GM19023 (cell line): ENCODE measurements at regions not wholly inside any gene's neighbourhood (a gene's known extent, or its start where the extent isn't known, plus 50 kb on each side); places are given as distances from the start of the nearest gene placed in this dataset.

Source experiments
- ATAC-seq: cut with Tn5 transposase; IDR thresholded peaks from one replicate; pipeline ENCODE4 v1.9.1; 2021; ENCODE audit warnings: mild to moderate bottlenecking, moderate library complexity; ENCODE audit not compliant: unreplicated experiment

GRCh38 chr4:81828991-81829390, 357.3 kb upstream of the RASGEF1B start:
- no peak for ATAC-seq

DNA sequence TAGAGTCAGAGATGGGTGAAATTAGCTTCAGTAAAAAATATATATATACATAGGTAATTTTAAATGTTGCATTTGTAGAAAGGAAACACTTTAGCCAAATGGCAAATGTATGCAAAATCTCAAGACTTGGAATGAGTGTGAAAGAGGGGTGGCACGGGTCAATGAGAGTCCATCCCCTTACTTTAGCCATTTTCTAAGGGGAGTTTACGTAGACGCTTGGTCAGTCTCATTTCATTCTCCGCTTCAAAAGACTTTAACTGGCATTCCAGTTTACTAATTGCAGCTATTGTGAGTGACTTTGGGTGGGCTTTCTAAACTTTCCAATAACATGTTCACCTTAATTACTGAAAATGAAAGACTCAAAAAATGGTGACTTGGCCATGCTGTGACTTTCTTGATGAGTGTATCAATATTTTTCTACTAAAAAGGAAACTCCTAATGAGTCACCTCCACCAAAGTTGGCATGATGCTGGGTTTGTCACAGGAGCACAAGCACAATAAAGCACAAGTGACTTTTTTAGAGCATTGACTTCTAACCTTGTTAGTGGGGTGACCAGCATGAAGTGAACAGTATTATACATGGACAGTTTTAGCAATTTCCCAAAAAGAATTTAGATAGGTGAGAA, 356.0 kb upstream of the RASGEF1B start:
- peak; percentile 78 for ATAC-seq

- no peak for ATAC-seq
Measured at GRCh38 chr4:81826817-81827424, 355.2 kb upstream of the RASGEF1B start.

DNA sequence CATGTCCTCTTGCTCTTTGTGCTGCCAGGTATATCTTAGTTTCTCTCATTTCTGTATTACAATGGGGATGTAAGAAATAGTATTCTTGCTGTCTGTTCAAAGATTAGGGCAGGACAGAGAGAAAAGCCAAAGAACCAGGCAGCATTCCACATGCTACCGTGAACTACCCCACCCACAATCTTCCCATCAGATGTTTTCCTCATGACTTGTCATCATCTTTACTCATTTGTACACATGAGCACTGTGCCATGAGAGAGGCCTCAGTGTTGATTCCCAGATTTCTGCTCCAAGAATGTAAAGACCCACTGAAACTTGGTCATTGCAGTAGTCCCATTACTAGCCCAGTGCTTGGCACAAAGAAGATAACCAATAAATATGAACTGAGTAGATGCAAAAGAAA, 354.6 kb upstream of the RASGEF1B start:
- no peak for ATAC-seq

DNA sequence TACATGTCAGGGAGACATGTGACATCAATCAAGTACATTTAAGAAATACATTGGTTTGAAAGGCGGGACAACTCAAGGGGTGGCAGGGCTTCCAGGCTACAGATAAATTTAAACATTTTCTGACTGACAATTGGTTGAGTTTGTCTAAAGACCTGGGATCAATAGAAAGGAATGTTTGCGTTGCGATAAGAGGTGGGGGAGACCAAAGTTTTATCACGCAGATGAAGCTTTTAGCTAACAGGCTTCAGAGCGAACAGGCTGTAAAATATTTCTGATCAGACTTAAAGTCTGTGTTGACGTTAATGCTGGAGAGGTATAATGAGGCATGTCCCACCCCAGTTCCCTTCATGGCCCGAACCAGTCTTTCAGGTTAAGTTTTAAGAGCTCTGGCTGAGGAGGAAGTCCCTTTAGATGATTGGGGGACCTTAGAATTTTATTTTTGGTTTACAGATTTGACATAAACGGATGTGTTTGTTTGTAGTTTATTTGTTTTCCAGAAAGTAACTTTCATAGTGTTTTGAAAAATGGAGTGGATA, 346.7 kb upstream of the RASGEF1B start:
- ATAC-seq = no peak

DNA sequence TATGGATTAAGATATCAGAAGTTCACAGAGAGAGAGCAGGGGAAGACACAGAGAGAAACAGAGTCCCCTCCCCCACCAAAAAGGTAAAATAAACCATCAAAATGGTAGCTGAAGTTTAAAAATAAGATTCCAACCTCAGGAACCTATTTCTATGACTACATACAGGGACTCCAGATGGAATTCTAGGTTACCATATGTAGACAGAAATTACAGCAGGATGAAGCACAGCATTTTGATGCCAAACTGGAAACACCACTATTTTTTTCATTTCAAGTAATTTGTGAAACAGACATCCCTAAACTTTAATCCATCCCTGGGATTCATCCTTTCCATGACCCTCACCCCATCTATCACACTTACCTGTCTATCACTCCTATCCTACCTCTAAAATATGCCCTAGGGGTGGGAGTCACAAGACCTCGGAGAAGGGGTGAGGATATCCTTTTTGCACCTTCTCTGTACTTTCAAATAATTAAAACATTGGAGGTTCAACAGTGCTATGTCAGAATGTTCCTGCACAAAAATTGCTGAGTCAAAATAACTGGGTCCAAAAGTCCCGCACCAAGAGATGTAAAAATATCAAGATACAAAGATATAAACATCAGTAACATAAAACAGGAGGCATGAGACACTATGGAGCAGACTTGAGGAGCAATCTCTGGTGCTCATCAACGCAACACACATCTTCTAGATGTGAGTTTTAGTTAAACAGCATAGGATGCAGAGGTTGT, 344.5 kb upstream of the RASGEF1B start:
- ATAC-seq = no peak

DNA sequence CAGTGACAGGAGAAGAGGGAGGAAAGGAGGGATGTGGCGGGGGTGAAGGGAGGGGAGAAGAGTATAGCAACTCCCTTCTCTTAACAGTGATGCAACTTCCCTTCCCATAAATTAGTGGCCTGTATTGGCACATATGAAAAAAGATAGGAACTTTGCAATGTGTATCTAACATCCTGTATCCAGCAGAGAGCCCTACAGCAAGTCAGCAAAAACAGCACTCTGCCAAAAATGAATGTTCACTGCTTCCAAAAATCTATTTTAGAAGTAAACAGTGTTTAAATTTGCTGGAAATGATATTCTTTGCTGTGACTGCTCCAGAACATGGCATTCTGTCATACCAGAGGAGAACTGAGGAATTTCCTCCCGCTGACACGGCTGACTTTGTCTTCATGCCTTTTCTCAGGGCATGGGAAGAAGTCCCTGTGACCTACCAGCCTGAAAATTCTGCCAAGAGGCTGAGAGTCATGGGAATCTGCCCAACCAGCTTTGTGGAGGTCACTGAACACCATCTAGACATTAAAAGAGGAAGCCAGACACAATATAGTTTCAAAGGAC, 343.4 kb upstream of the RASGEF1B start:
- ATAC-seq = no peak

- ATAC-seq = no peak
Measured at GRCh38 chr4:81811562-81812293, 340.0 kb upstream of the RASGEF1B start.

GRCh38 chr4:81808011-81808672, 336.4 kb upstream of the RASGEF1B start:
- ATAC-seq = no peak

GRCh38 chr4:81807386-81807785, 335.7 kb upstream of the RASGEF1B start:
- ATAC-seq = no peak

- no peak for ATAC-seq
Measured at GRCh38 chr4:81806485-81806884, 334.8 kb upstream of the RASGEF1B start.

DNA sequence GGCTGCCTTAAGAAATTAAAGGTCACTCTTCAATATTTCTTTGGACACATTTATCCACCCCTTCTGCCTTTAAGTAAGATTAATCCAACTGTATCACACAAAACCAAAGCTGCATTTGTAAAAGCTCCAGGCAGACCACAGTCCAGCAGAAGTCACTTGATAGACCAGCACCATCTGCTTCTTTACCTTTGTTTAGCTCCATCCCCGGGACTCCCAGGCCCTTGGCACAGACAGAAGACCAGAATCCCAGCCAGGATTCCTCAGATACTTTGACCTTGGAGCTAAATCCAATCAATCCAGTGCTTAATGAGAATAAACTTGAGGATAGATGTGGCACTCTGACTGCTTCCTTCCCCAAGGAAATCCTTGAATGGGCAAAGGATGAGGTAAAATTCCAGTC, 333.1 kb upstream of the RASGEF1B start:
- no peak for ATAC-seq

- ATAC-seq = no peak
Measured at GRCh38 chr4:81802285-81802846, 330.7 kb upstream of the RASGEF1B start.

- ATAC-seq = no peak
Measured at GRCh38 chr4:81799371-81799770, 327.7 kb upstream of the RASGEF1B start.

GRCh38 chr4:81796790-81797528, 325.3 kb upstream of the RASGEF1B start:
- no peak for ATAC-seq

DNA sequence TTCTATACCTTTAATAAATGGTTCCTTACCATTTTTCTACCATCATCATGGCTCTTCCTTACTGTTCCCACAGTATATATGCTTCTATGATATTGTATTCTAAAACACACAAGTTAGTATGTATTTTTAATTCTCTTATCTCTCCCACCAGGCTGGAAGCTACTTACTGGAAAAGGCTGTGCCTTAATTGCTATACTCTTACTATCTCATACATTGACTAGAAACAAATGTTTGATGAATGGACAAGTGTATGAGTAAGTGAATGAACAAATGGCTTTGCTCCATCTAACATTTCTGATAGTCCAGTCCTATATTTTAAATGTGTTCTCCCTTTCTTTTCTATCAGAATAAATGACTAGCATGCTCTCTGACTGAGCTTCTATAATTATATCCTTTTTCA, 320.8 kb upstream of the RASGEF1B start:
- ATAC-seq = no peak

GRCh38 chr4:81790477-81790876, 318.8 kb upstream of the RASGEF1B start:
- no peak for ATAC-seq

DNA sequence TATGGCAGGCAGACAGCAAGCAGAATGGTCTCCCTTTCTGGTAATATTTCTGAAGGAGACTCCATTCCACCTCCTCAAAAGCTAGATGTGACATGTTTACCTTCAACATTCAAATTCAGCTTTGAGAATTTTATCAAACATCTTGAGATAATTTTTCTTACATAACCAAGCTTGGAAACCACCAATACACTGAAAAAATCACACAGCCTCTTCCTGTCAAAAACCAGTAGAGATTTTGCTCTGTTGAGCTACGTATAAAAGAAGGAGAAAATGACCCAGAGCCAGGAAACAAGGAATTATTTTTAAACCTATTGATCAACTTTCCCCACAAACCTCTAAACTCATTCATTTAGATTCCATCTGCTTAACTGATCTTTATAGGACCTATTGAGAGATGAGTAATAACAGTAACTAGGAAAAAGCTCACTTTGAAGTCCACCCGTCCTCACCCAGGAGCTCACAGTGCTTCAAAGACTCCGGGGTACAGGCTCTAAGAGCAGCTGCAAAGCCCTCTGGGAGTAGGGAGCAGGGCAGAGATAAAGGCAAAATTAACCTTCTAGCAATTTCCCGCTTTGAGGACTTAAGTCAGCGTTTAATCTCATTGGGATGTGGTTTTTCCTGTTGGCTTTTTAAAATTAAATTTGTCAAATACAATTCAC, 318.2 kb upstream of the RASGEF1B start:
- ATAC-seq = no peak

DNA sequence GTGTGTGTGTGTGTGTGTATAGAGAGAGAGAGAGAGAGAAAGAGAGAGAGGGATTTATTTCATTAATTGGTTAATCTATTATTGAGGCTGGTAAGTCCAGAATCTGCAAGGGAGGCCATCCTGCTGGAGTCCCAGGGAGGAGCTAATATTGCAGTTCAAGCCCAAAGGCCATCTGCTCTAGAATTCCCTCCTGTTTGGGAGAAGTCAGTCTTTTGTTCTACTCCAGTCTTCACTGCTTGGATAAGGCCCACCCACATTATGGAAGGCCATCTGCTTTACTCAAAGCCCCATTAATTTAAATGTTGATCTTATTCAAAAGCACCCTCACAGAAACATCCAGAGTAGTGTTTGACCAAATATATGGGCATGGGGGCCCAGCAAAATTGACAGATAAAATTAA, 317.5 kb upstream of the RASGEF1B start:
- no peak for ATAC-seq
